WERI-Rb-1 (cell line): ENCODE measurements at regions not wholly inside any gene's neighbourhood (a gene's known extent, or its start where the extent isn't known, plus 50 kb on each side); places are given as distances from the start of the nearest gene placed in this dataset.
"Not testable (repeated sequence)": the region's sequence is repeated elsewhere in the genome, so short reads cannot be mapped to it uniquely, and the experiment has no call there.

ENCODE experiments used
- DNase-seq: peaks from one replicate; pipeline ENCODE4 v3.0.0-alpha.2; 2020
- H3K27ac ChIP-seq: fragments of 250-450 bp; sonication (Bioruptor Pico); 2 replicates; pipeline ENCODE4 v1.5.1; 2020; ENCODE audit warnings: mild to moderate bottlenecking, moderate library complexity
- H3K27me3 ChIP-seq: fragments of 250-450 bp; sonication (Bioruptor Pico); 2 replicates; pipeline ENCODE4 v1.5.1; 2021; ENCODE audit warnings: mild to moderate bottlenecking, low read depth, moderate library complexity; ENCODE audit not compliant: insufficient read depth, severe bottlenecking
- H3K36me3 ChIP-seq: fragments of 250-450 bp; sonication (Bioruptor Pico); 2 replicates; pipeline ENCODE4 v1.5.1; 2020; ENCODE audit warnings: mild to moderate bottlenecking, moderate library complexity
- H3K4me3 ChIP-seq: 2 replicates; pipeline ENCODE4 v1.5.1; 2011; ENCODE audit warnings: low read depth, mild to moderate bottlenecking, control low read depth, low read length
- H3K9me3 ChIP-seq: fragments of 250-450 bp; sonication (Bioruptor Pico); 2 replicates; pipeline ENCODE4 v1.5.1; 2021; ENCODE audit warnings: mild to moderate bottlenecking, moderate library complexity; ENCODE audit not compliant: severe bottlenecking
- CTCF ChIP-seq: IDR thresholded peaks from 2 replicates; pipeline ENCODE4 v1.5.1; 2011; ENCODE audit warnings: low read depth, mild to moderate bottlenecking, control low read depth, inconsistent platforms, low read length

GRCh38 chr4:158099686-158100085 is 73.1 kb downstream of the GASK1B start:
- Histone ChIP-seq H3K4me3 (no peak overlapping the region), H3K27ac (no peak overlapping the region), H3K9me3 (no peaks in the 10 kb centered on the region), H3K36me3 (no peaks in the 10 kb centered on the region), H3K27me3 (no peaks in the 10 kb centered on the region)
- no peak for TF ChIP-seq CTCF
- DNase-seq, result no peak

- no peak for TF ChIP-seq CTCF
- Histone ChIP-seq H3K36me3 (no peaks in the 10 kb centered on the region), H3K9me3 (no peaks in the 10 kb centered on the region), H3K27ac (no peak overlapping the region), H3K4me3 (no peak overlapping the region), H3K27me3 (no peaks in the 10 kb centered on the region)
- DNase-seq, result no peak
Measured at GRCh38 chr4:158098802-158099201, 74.0 kb downstream of the GASK1B start.

- Histone ChIP-seq H3K9me3 (no peaks in the 10 kb centered on the region), H3K36me3 (no peaks in the 10 kb centered on the region), H3K27me3 (no peaks in the 10 kb centered on the region), H3K27ac (no peak overlapping the region), H3K4me3 (no peak overlapping the region)
- TF ChIP-seq CTCF, result no peak
- no peak for DNase-seq
Measured at GRCh38 chr4:158094413-158095134, 78.3 kb downstream of the GASK1B start.

- TF ChIP-seq CTCF, result no peak
- DNase-seq, result no peak
Measured at GRCh38 chr4:158090323-158090722, 82.5 kb downstream of the GASK1B start.

GRCh38 chr4:158089897-158090296 is 82.9 kb downstream of the GASK1B start:
- H3K4me3 ChIP-seq, H3K9me3 ChIP-seq, H3K27ac ChIP-seq, H3K36me3 ChIP-seq, DNase-seq, H3K27me3 ChIP-seq: not testable (repeated sequence)

More at GRCh38 chr4:158090323-158090722, 82.5 kb downstream of the GASK1B start:
- Histone ChIP-seq H3K4me3 (no peak overlapping the region), H3K9me3 (no peaks in the 10 kb centered on the region), H3K36me3 (no peaks in the 10 kb centered on the region), H3K27me3 (no peaks in the 10 kb centered on the region), H3K27ac (no peak overlapping the region)

GRCh38 chr4:158080354-158080753 is 92.5 kb downstream of the GASK1B start:
- no peak for TF ChIP-seq CTCF

More at GRCh38 chr4:158080354-158080753, 92.5 kb downstream of the GASK1B start:
- Histone ChIP-seq H3K4me3 (no peak overlapping the region), H3K36me3 (no peaks in the 10 kb centered on the region), H3K9me3 (no peaks in the 10 kb centered on the region), H3K27me3 (no peaks in the 10 kb centered on the region), H3K27ac (no peak overlapping the region)
- no peak for DNase-seq
